AG10803 (cell line): ENCODE measurements at regions not wholly inside any gene's neighbourhood (a gene's known extent, or its start where the extent isn't known, plus 50 kb on each side); places are given as distances from the start of the nearest gene placed in this dataset.

Experiments
- DNase-seq: peaks from one replicate; pipeline ENCODE4 v3.0.0; 2010; ENCODE audit warnings: low read depth
- H3K4me3 ChIP-seq: 2 replicates; pipeline ENCODE4 v1.5.1; 2011; ENCODE audit warnings: mild to moderate bottlenecking, low read length, control low read depth
- TF ChIP-seq, protein P1 (sequence below): conservative IDR thresholded peaks from 2 replicates; pipeline ENCODE4 v1.5.1; 2011; ENCODE audit warnings: mild to moderate bottlenecking, low read length, control low read depth, inconsistent platforms

DNA sequence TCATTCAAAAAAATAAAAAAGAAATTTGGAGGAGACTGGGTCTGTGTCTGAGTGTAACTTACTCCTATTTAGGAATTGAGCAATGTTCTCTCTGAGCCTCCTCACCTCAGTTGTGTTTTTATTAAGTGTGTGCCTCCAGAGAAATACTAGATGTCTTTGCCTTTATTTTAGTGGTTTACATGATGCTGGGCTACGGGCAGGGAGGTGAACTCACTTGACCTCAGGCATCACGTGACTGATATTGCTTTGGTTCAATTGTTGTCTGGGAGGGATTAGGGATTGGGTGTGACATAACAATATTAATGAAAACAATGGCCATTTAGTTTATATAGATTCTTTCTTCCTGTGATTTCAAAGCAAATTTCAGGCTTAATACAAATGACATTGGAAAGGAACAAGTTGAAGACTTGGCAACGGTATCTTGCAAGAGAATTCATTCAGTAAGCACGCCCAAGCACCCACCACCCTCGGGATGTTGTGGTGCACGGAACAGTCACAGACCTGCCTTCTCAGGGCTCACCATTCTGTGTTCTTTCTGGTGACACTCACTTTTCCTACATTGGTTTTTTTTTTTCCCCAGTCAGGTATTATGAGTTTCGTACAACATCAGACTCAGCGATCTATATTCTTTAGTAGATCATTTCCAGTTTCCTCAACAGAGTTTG lies 77.5 kb downstream of the BMP4 start:
- no peak for DNase-seq
- TF ChIP-seq, protein P1, sequence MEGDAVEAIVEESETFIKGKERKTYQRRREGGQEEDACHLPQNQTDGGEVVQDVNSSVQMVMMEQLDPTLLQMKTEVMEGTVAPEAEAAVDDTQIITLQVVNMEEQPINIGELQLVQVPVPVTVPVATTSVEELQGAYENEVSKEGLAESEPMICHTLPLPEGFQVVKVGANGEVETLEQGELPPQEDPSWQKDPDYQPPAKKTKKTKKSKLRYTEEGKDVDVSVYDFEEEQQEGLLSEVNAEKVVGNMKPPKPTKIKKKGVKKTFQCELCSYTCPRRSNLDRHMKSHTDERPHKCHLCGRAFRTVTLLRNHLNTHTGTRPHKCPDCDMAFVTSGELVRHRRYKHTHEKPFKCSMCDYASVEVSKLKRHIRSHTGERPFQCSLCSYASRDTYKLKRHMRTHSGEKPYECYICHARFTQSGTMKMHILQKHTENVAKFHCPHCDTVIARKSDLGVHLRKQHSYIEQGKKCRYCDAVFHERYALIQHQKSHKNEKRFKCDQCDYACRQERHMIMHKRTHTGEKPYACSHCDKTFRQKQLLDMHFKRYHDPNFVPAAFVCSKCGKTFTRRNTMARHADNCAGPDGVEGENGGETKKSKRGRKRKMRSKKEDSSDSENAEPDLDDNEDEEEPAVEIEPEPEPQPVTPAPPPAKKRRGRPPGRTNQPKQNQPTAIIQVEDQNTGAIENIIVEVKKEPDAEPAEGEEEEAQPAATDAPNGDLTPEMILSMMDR = no peak
- H3K4me3 ChIP-seq = no peak overlapping the region

DNA sequence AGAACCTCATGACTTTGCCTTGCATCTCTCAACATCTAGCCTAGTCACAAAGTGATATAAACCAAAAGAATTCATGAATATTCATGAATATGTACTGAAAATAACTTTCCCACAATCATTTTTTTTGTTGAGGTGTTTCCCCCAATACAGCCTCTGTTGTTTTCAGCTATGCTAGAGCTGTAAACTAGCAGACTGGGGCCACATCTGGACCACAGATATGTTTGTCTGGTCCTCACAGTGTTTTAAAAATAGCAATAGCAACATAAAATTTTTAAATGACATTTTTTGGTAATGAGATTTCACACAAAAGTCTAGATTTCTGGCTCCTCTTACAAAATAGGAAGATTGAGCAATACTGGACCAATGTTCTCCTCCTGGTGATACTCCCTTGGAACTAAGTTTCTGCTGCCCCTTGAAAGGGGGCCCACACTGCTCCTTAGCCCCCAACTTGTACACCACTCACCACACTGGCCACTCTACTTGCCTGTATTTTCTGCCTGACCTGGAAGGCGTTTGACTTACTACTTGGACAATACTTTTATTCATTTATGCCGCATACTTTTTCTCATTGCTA lies 81.2 kb downstream of the BMP4 start:
- H3K4me3 ChIP-seq = no peak overlapping the region
- TF ChIP-seq, protein P1 = no peak
- DNase-seq = peak; percentile 53

DNA sequence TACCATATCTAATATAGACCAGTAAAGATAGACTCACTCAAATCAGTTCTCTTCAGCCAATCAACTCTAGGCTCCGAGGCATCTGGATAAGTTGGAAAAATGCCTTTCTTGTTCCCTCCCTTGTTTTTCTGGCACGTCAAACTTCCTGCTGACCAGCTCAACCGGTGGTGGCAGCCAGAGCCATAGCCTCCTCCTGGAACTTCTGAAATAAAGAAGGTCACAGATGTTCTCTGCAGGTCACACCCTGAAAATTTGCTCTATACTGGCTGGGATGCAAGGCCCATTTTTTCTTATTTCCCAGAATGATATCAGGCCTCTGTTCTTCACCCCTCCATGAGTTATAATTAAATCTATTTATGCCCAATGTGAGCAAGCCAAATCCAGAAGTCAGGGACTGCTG lies 81.9 kb downstream of the BMP4 start:
- TF ChIP-seq, protein P1 = no peak
- H3K4me3 ChIP-seq = no peak overlapping the region
- DNase-seq = no peak

DNA sequence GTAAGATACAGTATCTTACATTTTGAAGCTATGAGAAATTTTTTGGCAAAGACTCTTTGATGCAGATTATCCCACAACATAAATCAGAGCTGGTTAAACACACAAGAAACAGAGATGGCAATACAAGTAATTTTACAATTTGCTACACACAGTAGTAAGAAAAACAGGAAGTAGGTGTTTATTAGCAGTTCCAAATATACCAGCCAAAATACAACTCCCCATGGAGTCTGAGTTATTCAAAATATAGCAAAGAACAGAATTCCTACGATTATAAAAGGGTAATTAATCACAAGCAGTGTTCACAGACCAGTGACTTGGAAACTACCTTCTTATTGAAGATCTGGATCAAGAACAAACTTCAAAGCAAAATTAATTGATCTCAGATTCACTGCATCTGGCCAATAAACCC lies 83.9 kb downstream of the BMP4 start:
- DNase-seq = no peak
- H3K4me3 ChIP-seq = no peak overlapping the region
- TF ChIP-seq, protein P1 = no peak

DNA sequence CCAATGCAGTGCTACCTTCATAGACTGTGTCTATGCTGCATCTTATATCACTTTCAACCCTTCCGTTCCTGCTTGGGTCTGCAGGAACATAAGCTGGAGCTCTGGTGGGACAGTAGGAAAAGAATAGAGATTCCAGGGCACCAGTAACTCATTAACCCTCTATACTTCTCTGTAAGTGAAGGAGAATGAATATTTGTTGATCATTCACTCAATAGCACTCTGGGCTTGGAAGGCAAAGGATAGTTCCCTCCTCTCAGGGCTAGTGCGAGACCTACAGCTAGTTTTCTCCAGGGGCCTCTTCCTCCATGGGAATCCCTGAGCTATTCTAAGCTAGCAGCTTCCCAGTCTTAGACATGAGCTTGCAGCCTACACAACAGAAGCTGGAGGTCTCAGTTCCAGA lies 84.7 kb downstream of the BMP4 start:
- no peak for DNase-seq
- H3K4me3 ChIP-seq = no peak overlapping the region
- TF ChIP-seq, protein P1 = no peak

DNA sequence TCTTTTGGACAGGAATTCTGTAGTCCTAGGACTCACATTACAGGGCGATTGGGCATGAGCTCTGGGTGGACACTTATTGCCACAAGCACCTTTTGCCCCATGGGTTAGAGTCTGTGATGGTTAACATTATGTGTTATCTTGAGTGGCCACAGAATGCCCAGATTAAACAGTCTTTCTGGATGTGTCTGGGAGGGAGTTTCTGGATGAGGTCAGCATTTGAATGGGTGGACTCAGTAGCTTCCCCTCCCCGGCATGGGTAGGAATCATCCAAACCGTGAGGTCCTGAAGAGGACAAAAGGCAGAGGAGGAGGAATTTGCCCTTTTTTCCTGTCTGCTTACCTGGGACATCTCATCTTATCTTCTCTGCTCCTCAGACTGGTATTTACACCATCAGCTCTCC lies 85.6 kb downstream of the BMP4 start:
- no peak overlapping the region for H3K4me3 ChIP-seq
- no peak for DNase-seq
- TF ChIP-seq, protein P1 = no peak

DNA sequence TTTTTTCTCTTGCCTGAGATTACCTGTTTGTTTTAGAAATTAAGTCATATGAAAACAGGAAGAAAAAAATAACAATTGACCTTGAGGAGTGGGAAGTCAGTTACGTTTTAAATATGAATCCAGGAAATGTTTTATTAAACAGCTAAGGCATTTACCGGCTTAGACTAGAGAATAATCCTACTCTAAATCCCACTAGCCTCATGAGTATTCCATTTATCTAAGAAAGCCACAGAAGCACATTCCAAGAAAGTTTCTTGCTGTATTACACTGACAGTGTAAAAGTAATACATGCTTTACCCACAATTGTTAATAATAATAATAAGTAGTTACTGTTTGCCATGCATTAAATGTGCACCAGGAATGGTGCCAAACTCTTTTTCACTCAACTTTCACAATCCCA lies 90.9 kb downstream of the BMP4 start:
- TF ChIP-seq, protein P1 = no peak
- H3K4me3 ChIP-seq = no peak overlapping the region
- no peak for DNase-seq
